HFF-Myc (cell line): ENCODE measurements at regions not wholly inside any gene's neighbourhood (a gene's known extent, or its start where the extent isn't known, plus 50 kb on each side); places are given as distances from the start of the nearest gene placed in this dataset.

Experiments
- DNase-seq: peaks from one replicate; pipeline ENCODE4 v3.0.0-alpha.2; 2011; ENCODE audit warnings: low read depth; ENCODE audit errors: extremely low read depth
- H3K4me3 ChIP-seq: replicated peaks from 2 replicates; pipeline ENCODE4 v1.5.1; 2011; ENCODE audit warnings: low read depth, mild to moderate bottlenecking, control low read depth, low read length
- TF ChIP-seq, protein P1 (sequence below): IDR thresholded peaks from 2 replicates; pipeline ENCODE4 v1.5.1; 2012; ENCODE audit warnings: mild to moderate bottlenecking, low read depth, low read length, control low read depth; ENCODE audit errors: missing control alignments

DNA sequence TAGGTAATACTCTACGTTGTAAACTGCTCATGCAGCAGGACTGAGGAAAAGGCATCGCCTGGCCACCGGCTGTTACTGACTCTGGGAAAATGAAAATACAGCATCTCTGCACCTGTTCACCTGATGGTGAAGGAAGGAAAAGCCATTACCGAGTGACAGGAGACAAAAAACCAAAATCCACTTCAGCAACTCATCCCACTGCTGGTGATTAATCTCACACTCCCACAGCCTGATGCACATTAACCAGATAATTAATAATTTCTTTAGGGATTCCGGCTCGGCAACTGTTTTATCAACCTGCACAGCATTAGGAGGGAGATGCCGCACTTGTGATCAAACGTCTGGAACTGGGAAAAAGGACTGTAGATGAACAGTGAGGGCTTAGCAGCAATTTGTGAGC lies 183.9 kb upstream of the ESRRG start:
- no peak for DNase-seq
- TF ChIP-seq, protein P1, sequence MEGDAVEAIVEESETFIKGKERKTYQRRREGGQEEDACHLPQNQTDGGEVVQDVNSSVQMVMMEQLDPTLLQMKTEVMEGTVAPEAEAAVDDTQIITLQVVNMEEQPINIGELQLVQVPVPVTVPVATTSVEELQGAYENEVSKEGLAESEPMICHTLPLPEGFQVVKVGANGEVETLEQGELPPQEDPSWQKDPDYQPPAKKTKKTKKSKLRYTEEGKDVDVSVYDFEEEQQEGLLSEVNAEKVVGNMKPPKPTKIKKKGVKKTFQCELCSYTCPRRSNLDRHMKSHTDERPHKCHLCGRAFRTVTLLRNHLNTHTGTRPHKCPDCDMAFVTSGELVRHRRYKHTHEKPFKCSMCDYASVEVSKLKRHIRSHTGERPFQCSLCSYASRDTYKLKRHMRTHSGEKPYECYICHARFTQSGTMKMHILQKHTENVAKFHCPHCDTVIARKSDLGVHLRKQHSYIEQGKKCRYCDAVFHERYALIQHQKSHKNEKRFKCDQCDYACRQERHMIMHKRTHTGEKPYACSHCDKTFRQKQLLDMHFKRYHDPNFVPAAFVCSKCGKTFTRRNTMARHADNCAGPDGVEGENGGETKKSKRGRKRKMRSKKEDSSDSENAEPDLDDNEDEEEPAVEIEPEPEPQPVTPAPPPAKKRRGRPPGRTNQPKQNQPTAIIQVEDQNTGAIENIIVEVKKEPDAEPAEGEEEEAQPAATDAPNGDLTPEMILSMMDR, result no peak
- no peak overlapping the region for H3K4me3 ChIP-seq

DNA sequence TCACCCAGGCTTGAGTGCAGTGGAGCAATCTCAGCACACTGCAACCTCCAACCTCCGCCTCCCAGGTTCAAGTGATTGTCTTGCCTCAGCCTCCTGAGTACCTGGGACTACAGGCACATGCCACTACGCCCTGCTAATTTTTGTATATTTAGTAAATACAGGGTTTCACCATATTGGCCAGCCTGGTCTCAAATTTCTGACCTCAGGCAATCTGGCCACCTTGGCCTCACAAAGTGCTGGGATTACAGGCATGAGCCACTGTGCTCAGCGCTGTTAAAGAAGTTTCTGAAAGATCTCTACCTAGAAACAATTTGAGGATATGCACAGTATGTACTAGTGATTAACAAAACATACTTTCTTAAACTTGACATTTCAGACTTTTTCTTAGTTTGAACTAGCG lies 182.6 kb upstream of the ESRRG start:
- DNase-seq, result no peak
- TF ChIP-seq, protein P1, result no peak
- H3K4me3 ChIP-seq, result no peak overlapping the region

DNA sequence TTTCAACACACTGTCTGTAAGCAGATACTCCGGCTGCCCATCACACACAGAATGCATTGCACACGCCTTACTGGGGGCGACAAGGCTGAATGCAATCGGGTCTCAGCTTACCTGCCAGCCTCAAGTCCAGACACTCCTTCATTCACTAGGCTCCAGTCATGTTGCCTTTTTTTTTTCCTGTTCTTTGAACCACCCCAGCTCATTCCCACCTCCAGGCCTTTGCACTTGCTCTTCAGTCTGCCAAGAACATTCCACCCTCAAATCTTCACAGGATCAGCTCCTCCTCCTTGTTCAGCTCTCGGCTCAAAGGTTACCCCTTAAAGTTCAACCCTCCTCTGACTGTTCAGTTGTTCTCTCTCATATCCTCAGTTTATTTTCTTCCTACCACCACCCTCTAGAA lies 181.9 kb upstream of the ESRRG start:
- H3K4me3 ChIP-seq, result no peak overlapping the region
- no peak for DNase-seq
- TF ChIP-seq, protein P1, result no peak

DNA sequence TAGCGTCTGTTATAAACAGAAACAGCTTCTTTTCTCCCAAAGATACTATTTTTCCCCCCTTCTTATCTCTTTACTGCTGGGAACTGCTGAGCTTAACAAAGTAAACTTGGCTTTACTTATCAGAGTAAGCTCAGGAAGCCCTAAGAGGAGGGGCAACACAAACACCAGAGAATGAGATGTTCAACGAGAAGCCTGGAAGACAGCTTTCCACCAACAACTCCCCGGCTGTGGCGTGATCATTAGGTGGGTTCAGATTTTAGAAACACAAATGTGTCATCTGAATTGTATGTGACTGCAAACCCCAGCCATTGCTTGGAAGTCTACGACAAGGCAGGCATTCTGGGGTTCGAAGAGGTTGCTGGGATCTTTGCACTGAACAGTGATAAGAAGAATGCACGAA lies 181.2 kb upstream of the ESRRG start:
- DNase-seq, result no peak
- TF ChIP-seq, protein P1, result no peak
- no peak overlapping the region for H3K4me3 ChIP-seq

DNA sequence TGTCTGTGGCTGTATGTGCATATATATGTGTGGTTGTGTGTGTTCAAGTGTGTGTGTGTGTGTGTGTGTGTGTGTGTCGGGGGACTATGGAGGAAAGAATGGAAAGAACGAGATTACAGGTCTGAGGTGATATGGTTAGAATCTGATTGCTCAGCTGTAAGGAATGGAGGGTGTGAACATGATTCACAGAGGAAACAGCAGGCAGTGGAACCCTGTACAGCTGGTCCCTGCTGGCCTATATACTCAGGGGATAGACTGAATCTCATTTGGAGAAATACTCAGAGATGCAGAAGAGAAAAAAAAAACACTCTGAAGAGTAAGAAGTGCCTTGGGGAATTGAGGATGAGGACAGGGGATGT lies 180.1 kb upstream of the ESRRG start:
- no peak for DNase-seq
- TF ChIP-seq, protein P1, result no peak

DNA sequence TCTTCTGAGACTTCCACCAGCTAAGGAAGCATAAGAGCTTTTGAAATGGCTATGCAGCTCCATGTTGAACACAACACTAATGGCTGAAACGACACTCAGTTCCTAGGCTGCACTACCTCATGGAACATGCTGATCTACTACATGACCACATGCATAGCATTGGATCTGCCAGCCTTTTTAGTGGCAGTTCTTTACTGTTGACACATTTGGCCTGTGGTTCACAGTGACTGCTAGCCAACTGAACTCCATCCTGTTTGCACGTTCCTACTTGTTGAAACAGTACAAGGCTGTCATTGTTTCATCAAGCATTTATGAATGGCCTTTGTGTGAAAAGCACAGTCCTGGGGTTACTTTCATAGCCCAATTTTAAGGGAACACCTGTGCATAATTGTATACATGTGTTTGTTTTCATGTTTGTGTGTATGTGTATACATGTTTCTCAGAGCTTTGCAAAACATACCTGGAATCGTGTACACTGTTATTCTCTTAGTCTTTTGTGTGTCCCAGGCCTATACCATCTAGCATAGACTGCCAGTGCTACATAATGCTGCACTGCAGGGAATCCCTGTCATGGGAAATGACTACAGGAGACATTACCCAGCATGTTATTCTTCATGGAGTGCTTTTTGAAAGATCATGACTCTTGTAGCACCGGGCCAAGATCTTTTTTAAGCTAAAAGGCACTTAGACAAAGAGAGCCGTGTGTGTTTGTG lies 179.6 kb upstream of the ESRRG start:
- no peak overlapping the region for H3K4me3 ChIP-seq
- DNase-seq, result no peak
- TF ChIP-seq, protein P1, result no peak

More for the DNA sequence above, 180.1 kb upstream of the ESRRG start:
- no peak overlapping the region for H3K4me3 ChIP-seq

DNA sequence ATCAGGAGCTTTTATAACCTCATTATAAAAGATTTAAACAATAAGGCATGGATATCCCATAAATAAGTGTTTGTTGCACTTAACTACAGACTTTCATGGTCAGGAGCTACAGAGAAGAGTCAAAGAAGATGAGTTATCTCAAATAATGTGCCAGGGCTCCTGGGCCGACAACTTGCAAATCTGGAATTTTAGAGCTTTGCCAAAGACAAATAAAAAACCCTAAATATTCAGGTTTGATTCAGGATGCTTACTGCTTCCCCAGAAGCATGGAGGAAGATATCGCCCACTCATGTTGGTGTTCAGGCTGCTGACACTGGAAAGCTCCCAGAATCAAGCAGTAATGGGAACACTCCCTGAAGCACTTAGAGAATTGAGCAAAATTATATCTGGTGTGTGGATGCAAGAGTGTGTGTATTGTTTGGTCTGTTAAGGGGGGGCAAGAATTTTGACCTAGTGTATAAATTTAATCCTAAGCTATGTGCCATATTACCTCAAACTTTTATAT lies 176.9 kb upstream of the ESRRG start:
- no peak overlapping the region for H3K4me3 ChIP-seq
- DNase-seq, result no peak
- TF ChIP-seq, protein P1, result no peak
